ENCODE measurements at regions not wholly inside any gene's neighbourhood (a gene's known extent, or its start where the extent isn't known, plus 50 kb on each side); places are given as distances from the start of the nearest gene placed in this dataset.

DNA sequence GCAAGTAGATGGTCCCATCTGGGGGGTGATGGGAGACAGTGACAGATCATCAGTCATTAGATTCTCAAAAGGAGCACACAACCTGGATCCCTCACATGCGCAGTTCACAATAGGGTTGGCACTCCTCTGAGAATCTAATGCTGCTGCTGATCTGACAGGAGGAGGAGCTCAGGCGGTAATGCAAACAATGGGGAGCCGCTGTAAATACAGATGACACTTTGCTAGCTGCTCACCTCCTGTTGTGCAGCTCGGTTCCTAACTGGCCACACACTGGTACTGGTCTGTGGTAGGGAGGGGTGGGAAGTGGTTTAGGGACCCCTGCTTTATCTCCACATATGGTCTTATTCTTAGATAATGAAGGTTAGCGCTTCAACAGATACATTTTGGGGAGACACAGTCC is 506.6 kb downstream of the PLCL1 start:
- DNase-seq (ENCODE audit: insufficient read length, low spot score) (no peak), FAIRE-seq (no peak)
- TF ChIP-seq POLR2A (IDR thresholded peaks at IDR 0.05; ENCODE audit: low read depth, low read length), result no peak

DNA sequence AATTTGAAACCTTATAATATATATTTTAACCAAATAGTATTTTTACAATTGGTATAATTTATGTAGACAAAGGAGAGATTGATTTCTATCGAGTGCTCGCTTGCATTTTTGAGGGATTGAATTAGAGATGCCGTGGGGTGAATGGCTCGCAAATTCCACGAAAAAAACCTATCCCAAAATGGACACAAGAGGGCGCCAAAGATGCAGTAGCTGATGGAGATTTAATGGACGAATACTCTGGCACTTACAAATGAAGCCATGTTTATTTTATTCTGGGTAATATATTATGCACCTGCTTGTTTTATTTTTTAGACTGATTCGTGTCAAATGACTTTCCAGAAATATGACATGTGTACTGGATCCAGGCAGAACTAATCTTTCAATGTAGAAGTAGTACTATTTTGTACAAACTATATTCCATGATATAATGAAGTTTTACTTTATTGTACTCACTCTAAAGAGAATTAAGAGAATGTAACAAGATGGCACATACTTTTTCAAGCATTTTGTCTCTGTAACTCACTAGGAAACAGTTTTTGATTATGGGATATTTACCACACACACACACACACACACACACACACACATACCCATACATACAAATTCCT is 505.4 kb downstream of the PLCL1 start:
- FAIRE-seq, result peak; percentile 66
- TF ChIP-seq POLR2A (IDR thresholded peaks at IDR 0.05; ENCODE audit: low read depth, low read length), result no peak

DNA sequence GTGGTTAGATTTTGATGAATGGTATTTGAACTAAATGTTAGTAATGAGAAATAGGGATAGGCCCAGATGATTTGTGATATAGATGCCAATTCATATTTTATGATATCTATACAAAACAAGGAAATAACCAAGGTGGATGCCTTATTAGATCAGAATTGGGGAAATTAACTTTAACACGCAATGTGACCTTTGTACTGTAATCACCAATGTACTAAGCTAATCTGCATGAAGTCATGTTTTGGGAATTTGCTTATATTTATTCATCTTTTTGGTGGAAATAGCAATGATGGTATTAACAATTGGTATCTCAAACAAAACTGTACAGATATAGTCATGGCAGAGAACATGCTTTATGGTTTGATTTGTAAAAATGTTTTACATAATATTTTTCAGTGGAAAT is 504.7 kb downstream of the PLCL1 start:
- no peak for TF ChIP-seq POLR2A (IDR thresholded peaks at IDR 0.05; ENCODE audit: low read depth, low read length)
- FAIRE-seq (no peak), DNase-seq (ENCODE audit: insufficient read length, low spot score) (no peak)

More for the DNA sequence above, 505.4 kb downstream of the PLCL1 start:
- no peak for DNase-seq (ENCODE audit: insufficient read length, low spot score)

DNA sequence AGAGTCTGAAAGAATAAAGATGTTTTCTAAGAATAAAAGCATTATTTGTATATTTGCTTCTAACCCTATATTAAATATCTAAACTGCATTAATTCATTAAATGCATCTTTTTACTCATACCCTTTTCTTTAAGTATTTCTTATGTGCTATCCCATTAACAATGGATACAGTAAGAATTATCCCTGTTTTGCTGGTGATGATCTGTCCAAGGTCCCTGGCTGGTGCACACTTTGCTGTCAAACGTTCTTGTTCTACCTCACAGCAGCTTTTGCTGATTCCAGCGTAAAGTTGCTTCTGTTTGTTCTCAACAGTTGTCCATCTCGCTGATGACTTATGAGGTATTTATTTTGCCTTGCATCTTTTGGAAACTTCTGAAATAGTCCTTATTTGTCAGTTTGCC is 504.0 kb downstream of the PLCL1 start:
- FAIRE-seq (no peak), DNase-seq (ENCODE audit: insufficient read length, low spot score) (no peak)
- TF ChIP-seq POLR2A (IDR thresholded peaks at IDR 0.05; ENCODE audit: low read depth, low read length), result no peak

DNA sequence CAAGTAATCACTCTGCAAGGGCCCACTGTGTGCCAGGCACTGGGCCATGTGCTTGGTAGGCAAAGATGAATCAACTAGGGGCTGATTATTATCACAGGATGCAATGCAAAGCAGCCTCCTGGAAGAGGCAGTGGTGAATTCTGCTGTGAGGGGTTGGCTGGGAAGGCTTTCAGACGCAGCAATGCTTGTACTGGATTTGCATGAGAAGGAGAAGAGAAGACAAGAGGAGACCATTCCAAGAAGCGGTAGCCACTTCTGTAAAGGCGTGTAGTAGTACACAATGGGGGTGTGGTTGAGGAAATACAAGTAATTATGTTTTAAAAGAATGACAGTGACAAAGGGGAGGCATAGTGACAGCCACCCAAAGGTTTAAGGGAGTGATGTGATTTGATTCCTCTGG is 502.7 kb downstream of the PLCL1 start:
- TF ChIP-seq POLR2A (IDR thresholded peaks at IDR 0.05; ENCODE audit: low read depth, low read length), result no peak
- DNase-seq (ENCODE audit: insufficient read length, low spot score) (no peak), FAIRE-seq (no peak)

DNA sequence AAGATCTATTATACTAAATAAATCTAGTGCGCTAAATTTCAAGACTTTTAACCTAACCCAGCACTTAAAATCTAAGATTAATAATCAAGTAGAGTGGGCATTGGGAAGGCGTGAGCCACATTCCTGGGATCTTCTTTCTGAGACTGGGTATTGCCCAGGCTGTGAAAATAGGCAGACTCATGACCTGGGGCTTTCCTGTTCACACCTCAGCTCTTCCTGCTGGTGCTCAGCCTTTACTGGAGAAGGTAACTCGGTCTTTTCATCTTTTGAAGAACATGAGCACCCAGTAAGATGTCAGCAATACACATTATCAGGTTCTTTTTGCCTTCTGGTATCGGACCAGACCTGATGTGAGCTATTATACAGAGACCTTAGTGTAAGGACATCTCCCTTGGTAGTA is 500.5 kb downstream of the PLCL1 start:
- FAIRE-seq (no peak), DNase-seq (ENCODE audit: insufficient read length, low spot score) (no peak)
- no peak for TF ChIP-seq POLR2A (IDR thresholded peaks at IDR 0.05; ENCODE audit: low read depth, low read length)

DNA sequence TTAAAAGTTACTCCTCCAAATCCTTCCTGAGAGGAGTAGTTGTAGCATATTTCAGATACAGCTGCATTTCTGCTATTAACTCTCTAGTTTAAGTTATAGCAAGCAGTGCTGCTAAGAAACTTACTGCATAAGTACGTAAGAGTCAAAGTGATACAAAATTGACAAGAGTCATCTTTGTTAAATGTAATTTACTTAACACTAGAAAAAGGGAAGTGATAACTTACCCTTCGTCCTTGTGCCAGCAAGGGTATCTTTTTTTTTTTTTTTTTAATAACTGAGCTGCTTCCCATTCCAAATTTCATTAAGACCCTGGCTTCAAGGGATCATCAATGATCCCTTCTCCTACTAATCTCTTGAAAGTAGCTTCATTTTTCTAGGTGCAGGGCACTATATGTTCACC is 493.0 kb downstream of the PLCL1 start:
- FAIRE-seq (no peak), DNase-seq (ENCODE audit: insufficient read length, low spot score) (no peak)
- no peak for TF ChIP-seq POLR2A (IDR thresholded peaks at IDR 0.05; ENCODE audit: low read depth, low read length)

DNA sequence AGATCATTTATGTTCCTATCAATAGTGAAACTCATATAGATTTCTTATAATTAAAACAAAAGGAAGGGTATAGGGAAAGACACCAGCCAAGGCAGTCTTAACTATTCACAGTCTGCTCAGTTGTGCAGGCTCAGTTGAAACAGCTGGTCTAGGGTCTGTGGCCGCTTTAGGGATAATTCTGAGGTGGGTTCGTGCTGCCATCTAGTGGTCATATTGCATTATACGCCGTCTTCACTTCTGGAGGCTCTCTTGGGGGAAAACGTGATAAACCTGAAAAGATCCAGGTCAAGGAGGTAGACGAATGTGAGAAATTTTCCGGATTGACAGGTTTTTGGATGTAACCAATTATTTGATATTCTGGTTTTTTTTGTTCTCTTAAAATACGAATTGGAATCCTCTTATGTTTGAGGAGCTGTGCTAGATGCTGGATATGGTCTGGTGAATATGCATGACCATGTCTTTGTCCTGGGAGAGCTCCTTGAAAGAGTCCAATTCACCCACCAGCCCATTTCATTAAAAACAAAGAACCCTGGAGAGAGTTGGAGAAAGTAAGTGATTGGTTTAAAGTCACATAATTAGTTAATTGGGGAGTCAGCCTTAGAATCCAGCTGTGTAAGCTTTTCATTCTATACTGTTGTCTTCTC is 492.4 kb downstream of the PLCL1 start:
- no peak for TF ChIP-seq POLR2A (IDR thresholded peaks at IDR 0.05; ENCODE audit: low read depth, low read length)
- no peak for FAIRE-seq

DNA sequence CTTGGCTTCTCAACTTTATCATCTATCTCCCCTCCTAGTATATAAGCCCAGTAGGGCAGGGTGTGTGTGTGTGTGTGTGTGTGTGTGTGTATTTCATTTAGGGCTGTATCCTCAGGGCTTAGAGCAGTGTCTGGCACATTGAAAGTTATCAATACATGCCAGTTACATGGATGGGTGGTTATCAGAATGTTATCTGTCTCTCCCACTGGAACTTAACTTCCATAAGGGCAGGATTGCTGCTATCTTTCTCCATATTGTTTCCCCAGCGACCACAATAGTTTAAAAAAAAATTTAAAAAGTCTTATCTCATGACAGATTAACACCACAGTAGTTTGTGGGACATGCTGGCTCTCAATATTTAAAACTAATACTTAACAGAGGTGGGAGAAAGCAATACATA is 488.9 kb downstream of the PLCL1 start:
- TF ChIP-seq POLR2A (IDR thresholded peaks at IDR 0.05; ENCODE audit: low read depth, low read length), result no peak
- DNase-seq (ENCODE audit: insufficient read length, low spot score), result no peak
- no peak for FAIRE-seq

More for the DNA sequence above, 492.4 kb downstream of the PLCL1 start:
- DNase-seq (ENCODE audit: insufficient read length, low spot score), result no peak

DNA sequence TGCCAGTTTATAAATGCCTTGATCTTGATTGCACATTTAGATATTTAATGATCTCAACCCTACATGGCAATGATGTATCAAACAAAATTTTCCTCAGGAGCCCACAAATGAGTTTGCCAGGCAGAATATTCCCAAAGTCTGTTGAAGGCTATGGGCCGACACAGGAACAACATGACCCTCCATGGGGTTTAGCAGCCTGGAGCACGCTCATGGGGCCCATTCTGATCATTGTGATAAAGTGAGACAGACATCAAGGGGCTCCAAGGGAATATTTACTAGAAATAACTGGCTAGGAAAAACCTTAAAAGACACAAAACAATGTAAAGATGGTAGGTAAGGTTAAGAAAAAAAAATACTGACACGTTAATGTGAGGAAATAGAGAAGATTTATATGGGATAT is 485.4 kb downstream of the PLCL1 start:
- FAIRE-seq (no peak), DNase-seq (ENCODE audit: insufficient read length, low spot score) (no peak)
- no peak for TF ChIP-seq POLR2A (IDR thresholded peaks at IDR 0.05; ENCODE audit: low read depth, low read length)

DNA sequence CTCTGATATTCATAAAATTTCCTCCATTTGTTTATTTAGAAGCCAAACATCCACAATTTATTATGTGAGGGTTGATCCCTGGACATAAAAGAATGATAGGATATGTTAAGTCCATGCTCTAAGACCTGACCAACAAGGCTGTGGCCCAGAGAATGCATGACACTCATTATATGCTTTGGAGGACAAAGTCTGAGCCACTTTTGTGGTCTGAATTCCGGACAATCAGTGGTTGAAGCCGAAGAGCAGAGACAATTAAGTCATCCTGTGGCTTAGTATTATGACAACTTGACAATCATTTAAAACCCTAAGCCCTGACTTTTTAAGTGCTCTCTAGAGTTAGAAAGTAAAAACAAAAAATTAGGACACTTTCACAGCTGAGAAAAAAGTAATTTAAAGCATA is 483.3 kb downstream of the PLCL1 start:
- FAIRE-seq (no peak), DNase-seq (ENCODE audit: insufficient read length, low spot score) (no peak)
- TF ChIP-seq POLR2A (IDR thresholded peaks at IDR 0.05; ENCODE audit: low read depth, low read length), result no peak

DNA sequence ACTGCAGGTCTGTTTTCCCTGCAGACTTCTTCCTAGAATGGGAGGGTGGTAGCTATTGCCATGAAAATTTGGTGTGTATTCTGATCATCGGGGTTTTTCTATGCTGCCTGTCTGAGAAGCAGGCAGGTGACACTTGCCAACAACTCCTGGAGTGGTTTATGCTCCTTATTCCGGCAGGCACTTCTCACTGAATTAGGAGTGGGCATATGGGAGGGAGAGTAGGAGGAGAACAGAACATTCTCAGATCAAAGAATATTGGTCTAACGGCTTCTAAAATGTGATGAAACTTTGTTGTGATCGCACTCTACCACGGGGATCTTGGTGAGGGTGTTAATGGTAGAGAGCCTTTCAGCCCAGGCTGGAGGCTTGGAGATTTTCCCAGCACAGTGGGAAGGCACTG is 480.8 kb downstream of the PLCL1 start:
- FAIRE-seq, result no peak
- no peak for DNase-seq (ENCODE audit: insufficient read length, low spot score)
- TF ChIP-seq POLR2A (IDR thresholded peaks at IDR 0.05; ENCODE audit: low read depth, low read length), result no peak

DNA sequence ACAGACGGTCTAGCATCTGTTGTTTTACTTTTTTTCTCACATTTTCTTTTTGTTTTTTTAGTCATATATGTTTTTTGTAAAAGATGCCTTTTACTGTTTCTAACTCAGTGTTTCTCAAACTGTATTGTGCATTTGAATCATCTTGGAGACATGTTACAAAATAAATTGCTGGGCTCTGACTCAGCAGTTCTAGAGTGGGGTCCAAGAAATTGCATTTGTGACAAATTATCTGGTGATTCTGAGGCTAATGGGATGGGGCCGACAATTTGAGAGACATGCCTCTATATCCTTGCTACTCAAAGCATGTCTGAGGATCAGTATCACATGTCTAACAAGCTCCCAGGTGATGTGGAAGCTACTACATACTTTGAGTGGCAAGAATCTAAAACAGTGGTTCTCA is 478.8 kb downstream of the PLCL1 start:
- TF ChIP-seq POLR2A (IDR thresholded peaks at IDR 0.05; ENCODE audit: low read depth, low read length), result no peak
- FAIRE-seq, result no peak
- DNase-seq (ENCODE audit: insufficient read length, low spot score), result no peak

DNA sequence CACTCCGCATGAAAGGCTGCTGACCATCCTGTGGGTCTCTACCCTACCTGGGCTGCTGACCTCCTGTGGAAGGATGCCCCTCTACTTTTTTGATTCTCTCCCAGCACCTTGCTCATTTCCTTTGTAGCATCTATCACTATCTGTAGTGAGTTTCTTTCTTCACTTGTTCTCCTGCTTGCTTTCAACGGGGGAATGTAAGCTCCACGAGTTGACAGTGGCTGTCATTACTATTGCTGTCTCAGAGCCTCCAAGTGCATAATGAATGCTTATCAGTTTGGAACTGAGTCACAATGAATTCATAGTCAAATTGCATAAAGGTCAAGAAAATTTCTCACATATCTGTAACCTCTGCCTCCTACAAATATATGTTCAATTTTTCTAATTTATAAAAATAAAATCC is 477.7 kb downstream of the PLCL1 start:
- DNase-seq (ENCODE audit: insufficient read length, low spot score), result no peak
- TF ChIP-seq POLR2A (IDR thresholded peaks at IDR 0.05; ENCODE audit: low read depth, low read length), result no peak
- no peak for FAIRE-seq

DNA sequence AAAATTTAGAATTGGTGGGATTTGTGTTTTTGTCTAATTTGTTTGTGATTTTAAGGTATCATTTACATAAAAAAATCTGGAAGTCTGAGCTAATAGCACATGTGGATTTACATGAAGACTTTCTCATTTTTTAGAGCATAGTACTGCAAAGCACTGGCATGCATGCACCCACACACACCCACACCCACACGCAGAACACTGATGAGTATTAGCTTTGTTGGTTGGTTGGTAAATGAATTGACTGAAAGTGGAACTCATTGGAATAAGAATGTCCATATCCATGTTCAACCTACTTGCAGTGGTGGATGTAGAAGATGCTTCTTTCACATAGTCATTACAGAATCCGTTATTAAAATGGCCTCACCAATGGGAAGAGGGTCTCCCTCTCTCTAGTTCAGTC is 475.8 kb downstream of the PLCL1 start:
- FAIRE-seq, result no peak

More for the DNA sequence above, 475.8 kb downstream of the PLCL1 start:
- DNase-seq (ENCODE audit: insufficient read length, low spot score), result no peak
- no peak for TF ChIP-seq POLR2A (IDR thresholded peaks at IDR 0.05; ENCODE audit: low read depth, low read length)
